ENCODE measurements at regions not wholly inside any gene's neighbourhood (a gene's known extent, or its start where the extent isn't known, plus 50 kb on each side); places are given as distances from the start of the nearest gene placed in this dataset.
A peak's percentile ranks its signal among the peaks of the same experiment; 100 is the strongest.

DNA sequence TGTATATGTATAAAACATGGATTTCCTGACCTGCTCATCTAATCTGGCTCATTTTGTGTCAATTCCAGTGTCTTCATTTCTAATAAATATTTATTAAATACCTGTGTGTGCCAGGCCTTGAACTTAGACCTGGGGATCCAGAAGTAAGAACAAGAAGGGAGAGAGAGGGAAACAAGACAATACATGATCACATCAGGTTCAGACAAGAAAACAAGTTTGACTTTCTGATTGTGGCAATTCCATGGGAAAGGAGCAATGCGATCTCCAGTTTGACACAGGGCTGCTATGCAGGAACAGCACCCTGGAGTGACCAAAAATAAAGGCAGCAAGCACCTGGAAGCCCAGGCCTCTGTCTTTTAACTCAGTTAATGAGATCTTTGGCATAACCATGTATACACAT is 198.1 kb upstream of the ACTBL2 start:
- FAIRE-seq, result no peak

DNA sequence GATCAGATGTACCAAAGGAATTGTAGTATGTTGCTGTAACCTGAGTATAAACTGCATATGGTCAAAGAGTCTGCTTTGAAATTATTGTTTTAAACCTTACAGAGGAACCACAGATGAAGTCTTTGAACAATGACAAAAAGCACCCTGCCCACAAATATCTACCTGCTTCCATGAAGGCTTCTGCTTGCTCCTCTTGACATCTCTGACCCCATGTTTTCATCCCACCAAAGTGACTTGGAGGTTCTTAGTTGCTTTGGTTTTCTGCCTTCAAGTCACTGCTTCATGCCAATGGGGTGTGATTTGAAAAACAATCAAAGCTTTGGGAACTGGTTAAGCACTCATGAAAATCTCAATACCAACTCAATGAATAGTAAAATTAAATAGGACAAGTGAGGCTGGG is 194.6 kb upstream of the ACTBL2 start:
- FAIRE-seq (no peak), DNase-seq (ENCODE audit: low spot score in 2 of 2) (no peak)

More for the DNA sequence above, 198.1 kb upstream of the ACTBL2 start:
- no peak for DNase-seq (ENCODE audit: low spot score in 2 of 2)

DNA sequence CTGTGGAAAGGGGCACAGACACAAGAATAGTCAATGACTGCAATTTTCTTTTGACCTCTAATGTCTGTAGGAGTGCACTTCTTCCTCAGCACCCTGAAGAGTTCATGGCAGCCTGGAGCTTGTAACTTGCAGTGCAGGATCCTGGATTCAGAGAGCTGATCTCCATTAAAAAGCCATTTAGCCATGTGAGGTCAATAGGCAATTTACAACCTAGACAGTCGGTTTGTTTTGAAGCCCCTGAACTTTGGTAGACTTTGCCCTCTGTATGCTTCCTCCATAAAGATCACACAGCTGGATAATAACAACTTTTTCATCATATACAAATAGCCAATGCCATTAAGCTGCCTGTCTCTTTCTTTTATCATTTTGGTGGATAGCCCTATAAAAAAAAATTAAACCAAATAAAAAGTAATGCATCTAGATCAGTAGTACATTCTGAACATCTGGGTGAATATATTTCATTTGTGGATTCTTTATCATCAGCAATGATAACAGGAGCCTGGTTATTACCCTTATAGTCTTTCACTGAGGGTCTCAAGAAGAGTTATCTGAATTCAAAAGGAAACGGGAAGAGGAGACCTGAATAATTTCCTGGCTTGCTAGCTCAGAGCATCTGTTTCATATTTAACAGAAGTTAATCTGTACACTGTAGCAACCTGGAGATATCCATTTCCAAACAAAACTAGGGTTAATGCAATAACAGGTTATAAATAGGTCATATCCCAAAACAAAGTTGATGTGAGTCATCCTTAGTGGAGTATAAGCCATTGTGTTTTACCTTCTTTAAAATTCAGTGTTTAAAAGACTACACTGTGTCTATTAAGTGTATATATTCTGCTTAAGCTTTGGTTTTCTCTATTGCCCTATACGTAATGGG is 193.8 kb upstream of the ACTBL2 start:
- DNase-seq (ENCODE audit: low spot score in 2 of 2), result no peak
- FAIRE-seq, result no peak

DNA sequence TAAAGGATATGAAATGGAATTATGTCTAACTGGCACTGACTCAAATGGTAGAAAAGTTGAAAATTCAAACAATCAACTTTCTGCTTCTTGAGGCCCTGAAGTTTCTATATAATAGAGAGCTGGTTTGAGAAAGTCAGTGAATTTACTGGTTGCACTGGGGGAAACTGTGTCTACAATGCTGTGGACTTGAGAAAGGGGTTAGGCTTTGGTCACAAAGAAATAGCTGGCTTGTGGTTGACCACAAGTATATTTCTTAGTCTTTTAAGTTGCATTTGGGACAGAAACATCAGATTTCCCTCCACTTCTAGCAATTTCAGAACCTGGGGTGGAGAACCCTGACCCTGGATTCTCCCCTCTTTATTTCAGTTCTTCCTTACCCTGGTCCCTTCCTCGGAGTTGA is 192.6 kb upstream of the ACTBL2 start:
- DNase-seq (ENCODE audit: low spot score in 2 of 2) (no peak), FAIRE-seq (no peak)

DNA sequence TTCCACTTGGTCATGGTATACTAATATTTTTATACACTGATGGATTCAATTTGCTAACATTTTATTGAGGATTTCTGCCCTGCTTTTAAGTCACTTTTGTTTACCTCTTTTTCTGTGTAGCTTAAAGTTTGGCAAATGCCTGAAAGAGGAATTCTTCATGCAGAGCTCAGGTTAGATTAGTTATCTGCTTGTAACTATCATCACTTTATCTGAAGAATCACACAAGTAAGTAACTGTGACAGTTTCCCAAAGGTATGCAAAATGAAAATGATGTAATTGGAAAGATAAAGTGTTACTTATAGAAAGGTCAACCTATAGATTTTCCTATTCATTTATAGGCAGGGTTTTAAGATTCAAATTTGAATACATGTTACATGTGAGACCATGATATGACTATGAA is 188.8 kb upstream of the ACTBL2 start:
- DNase-seq (ENCODE audit: low spot score in 2 of 2), result no peak
- FAIRE-seq, result no peak

DNA sequence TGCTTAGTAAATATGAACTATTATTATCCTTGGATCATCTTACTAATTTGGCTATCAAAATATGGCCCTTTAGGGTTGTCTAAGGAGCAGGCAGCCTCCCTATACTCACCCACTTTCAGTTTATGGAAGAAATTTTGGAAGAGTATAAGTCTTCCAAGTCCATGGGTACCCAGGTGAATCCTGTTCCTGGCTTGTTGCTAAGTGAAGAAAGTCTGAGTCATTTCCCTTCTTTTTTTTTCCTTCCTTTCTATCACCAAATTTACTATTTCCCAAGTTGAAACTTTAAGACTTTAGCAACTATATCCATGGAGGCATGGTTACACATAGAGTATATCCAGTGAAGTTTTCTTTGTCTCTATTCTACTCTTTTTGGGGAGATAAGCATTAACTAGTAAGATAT is 184.0 kb upstream of the ACTBL2 start:
- FAIRE-seq (no peak), DNase-seq (ENCODE audit: low spot score in 2 of 2) (no peak)

DNA sequence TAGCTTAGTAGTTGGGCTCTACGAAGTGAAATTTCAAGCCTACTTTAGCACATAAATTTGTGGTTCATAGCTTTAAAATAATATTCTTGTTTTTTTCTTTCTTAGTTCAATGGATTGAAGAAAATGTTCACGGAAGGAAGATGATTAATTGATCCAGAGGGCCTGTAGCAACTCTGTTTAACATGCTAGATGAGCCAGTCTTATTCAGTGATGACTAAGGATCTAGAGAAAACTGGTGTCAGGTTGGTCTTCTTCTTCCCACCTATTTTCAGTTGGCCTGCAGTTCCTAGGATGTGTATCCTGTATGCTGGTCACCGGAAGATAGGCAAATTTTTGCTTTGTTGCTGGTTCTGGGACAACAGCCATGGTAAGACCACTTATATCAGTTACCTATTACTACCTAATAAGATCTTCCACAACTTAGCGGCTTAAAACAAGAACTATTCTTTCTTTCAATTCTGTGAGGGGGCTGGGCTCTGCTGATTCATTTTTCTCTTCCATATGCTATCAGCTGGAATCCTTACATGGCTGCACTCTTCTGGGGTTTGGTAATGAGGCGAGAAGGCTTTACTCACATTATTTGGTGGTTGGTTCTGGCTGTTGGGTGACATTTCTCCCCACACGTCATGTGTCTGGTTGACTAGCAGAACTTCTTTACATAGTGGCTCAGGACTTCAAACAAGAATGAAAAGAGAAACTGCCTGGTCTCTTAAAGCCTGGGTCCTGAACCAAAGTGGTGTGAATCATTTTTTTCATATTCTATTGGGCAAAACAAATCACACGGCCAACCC is 182.7 kb upstream of the ACTBL2 start:
- FAIRE-seq, result no peak
- DNase-seq (ENCODE audit: low spot score in 2 of 2), result no peak

DNA sequence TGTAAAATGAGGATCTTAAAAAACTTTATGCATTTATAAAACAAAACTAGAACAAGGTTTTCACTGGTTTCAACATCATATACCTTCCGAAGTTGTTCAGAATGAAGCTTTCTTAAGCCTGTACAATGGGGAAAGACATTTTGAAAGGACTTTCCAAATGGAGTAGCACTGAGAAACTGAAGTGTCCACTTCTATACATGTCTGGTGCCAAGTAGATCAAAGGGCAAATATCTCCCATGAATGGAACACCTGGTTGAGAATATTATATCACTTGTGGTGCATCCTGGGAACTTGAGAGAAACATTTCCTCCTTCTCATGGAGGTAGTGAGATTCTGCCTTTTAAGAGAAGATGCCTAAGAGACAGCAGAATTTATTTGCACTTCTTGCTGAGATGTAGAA is 182.1 kb upstream of the ACTBL2 start:
- FAIRE-seq (no peak), DNase-seq (ENCODE audit: low spot score in 2 of 2) (no peak)

DNA sequence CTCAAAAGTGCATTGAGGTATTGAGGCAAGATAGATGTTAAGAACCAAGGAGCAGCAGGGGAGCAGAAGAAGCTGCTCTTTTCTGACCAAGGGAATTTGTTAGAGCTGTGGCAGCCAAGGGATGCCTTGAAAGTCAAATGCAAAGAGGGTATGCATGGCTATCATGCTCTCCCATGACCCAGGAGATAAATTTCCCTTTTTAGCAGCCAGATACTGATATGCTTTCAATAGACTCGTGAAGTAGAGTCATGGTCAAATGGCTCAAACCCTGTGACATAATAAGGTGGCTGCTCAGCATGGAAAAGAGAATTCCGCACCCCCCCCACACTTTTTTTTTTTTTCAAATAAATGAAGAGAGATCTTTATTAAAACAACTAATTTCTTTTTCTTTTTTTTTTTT is 180.9 kb upstream of the ACTBL2 start:
- no peak for DNase-seq (ENCODE audit: low spot score in 2 of 2)
- no peak for FAIRE-seq

DNA sequence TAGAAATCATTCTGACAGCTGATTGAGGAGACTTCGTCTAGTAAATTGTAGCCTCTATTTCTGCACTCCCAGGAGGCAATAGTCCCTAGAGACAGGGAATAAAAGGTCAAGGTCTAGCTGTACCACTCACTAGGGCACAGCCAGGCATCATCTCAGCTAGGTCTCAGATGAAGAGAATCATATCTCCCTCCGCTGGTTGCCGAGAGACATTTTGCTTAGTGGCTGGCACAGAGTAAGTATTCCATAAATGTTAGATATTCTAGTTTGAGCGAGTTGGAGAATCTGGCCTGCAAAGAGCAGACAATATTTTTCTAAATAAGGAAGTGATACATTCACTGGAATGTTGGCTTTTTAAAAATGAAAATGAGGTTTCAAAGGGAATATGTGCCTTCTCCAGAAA is 180.4 kb upstream of the ACTBL2 start:
- no peak for DNase-seq (ENCODE audit: low spot score in 2 of 2)
- FAIRE-seq, result no peak

DNA sequence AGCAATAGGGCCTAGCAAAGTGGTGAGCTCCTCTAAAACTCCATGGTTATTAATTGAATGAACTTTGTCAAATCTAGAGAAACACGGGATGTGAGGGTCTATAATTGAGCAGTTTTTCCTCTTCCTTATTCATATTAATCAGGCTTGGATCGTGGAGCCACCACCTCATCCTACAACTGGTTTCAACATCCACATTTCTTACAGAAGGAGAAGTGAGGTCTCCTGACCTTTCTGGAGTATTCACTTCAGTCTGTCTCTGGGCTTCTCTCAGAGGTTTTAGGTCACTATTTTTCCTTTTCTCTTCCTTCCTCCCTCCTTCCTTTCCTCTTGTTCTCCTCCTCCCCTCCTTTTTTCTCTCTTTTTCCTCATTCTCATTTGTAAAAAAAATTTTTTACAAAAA is 177.3 kb upstream of the ACTBL2 start:
- no peak for FAIRE-seq

DNA sequence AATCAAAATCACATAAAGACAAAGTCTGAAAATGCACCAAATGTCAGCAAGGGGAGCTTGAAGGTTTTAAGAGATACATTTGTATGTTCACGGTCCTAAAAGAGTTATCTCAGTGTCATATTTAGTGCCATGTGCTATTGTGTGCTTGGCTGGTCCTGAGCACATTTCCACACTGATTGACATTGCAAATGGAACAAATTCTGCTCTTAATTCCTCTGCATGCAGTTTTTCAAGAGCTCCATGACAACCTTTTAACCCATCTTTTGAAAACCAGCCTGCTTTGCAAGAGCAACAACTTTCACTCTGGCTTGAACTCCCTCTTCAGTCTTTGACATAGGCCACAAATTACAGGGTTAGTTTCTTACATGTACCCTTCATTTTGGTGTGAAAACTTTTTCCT is 175.4 kb upstream of the ACTBL2 start:
- no peak for FAIRE-seq
- DNase-seq (ENCODE audit: low spot score in 2 of 2), result no peak

More for the DNA sequence above, 177.3 kb upstream of the ACTBL2 start:
- DNase-seq (ENCODE audit: low spot score in 2 of 2), result no peak

DNA sequence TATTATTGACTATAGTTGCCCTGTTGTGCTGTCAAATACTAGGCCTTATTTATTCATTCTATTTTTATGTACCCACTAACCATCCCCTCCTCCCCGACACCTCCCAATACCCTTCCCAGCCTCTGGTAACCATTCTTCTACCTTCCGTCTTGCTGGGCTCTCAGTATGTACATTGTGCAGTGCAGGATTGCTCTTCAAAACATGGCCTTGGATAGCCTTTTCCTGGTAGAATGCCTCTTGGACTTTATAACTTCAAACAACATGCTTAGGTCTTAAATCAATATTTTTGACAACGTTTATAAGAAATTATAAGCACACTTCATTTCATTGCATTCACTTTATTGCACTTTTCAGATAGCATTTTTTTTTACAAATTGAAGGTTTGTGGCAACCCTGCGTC is 172.6 kb upstream of the ACTBL2 start:
- no peak for FAIRE-seq

DNA sequence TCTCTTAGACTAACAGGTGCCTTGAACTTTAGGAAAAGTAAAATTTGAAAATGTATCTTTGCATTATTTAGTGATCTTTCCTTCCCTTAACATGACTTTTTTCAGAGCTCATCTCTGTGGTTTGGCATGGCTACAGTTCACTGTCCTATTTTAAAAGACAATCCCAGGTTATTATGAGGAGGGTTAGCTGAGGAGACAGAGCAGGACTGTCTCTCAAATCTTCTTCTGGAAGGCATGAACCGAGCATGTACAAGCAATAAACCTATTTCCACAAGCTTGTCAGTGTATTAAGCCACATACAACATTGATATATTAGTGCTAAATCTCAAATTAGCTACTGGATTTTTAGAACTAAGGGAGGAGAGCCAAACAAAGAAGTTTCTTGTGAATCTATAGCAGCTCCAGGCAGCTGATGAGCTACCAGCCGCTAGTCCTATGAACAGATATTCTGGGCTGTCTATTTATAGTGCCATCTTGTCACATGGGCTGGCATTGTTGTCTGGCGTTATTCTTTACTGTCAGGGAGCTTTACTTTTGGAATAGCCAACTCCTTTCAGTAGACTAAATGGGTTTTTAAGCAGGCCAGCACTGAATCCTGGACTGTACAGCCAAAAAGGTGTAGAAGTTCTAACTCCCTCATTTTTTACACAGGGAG is 171.2 kb upstream of the ACTBL2 start:
- DNase-seq (ENCODE audit: low spot score in 2 of 2) (peak; percentile 4 to 5), FAIRE-seq (peak; percentile 6)

More for the DNA sequence above, 172.6 kb upstream of the ACTBL2 start:
- DNase-seq (ENCODE audit: low spot score in 2 of 2), result no peak

DNA sequence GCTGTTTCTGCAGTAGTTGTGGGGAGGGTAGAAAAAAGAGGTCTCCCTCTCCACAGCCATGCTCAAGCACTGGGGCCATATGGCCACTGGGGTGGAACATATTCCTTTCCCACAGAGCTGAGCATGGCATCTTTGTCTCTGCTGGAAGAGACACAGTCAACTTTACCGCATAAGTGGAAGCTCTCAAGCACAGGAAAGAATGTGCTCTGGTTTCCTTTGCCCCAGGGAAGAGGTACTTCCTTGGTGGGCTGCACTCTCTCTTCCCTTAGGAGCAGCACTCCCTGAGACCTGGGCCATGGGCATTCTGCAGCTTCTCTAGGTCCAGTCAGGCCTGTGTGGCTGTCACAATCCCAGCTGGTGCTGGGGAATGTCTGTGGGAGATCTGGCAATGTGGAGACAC is 168.5 kb upstream of the ACTBL2 start:
- no peak for FAIRE-seq

DNA sequence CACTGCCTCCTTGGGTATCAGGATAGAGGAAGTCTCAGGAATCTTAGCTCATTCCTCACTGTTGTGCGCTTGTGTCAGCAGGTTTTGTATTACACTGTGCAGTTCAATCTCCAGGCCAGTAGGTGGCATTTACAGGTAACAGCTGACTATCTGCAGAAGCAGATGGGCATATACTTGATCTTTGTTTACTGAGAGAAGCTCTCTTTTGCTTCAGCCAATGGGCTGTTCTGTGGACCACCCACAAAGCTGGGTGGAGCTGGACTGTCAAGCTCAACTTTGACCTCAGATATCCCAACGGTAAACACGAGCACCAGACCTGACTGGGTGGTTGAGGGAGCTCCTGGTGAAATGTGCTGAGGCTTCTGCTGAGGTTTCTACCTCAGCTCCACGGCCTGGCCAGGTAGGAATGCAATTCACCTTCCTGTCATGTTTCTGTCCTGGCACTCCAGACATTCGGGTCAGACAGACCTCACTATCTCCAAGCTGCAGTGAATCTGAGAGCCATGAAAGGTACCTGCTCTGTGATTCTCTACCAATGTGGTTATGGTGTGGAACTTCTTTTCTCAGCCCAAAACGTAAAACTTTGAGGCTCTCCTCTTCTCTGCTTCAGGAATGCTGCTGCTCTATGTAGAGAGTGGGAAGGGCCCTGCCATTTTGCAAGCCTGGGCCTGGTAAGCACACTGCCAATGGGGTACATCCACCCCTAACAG is 167.9 kb upstream of the ACTBL2 start:
- FAIRE-seq, result no peak
- no peak for DNase-seq (ENCODE audit: low spot score in 2 of 2)

More for the DNA sequence above, 168.5 kb upstream of the ACTBL2 start:
- DNase-seq (ENCODE audit: low spot score in 2 of 2), result no peak

DNA sequence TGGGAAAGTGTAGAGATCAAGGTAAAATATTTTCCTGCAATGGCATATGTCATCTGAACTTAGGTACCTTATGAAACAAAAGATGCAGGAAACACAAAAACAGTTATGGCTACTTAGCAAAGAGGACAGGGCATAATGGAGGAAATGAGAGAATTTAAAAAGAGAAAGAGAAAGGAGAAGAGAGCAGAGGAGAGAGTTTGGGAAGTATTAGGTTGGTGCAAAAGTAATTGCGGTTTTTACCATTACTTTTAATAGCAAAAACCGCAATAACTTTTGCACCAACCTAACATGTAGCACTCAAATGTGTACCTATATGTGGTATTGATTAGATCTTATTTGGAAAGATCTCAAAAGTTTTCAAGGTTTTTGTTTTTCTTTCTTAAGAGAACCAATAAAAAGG is 160.1 kb upstream of the ACTBL2 start:
- no peak for FAIRE-seq
- DNase-seq (ENCODE audit: low spot score in 2 of 2), result no peak

DNA sequence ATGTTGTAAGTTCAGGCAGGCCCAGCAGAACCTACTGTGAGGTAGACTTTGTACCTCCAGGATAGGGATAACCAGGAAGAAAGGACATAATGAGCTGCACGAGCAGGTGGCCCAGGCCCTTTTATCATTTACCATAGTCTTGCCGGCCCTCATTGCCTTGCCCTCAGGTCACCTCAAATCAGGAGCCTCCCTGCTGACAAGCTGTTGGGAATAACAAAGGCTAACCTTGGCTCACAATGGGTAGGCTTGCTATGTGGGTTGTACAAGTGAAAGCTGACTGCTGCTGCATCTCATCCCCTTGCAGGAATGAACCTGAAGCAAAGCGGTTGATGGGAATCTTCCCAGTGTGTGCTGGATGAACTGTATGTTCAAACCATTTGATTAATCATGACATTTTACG is 159.5 kb upstream of the ACTBL2 start:
- FAIRE-seq, result no peak

DNA sequence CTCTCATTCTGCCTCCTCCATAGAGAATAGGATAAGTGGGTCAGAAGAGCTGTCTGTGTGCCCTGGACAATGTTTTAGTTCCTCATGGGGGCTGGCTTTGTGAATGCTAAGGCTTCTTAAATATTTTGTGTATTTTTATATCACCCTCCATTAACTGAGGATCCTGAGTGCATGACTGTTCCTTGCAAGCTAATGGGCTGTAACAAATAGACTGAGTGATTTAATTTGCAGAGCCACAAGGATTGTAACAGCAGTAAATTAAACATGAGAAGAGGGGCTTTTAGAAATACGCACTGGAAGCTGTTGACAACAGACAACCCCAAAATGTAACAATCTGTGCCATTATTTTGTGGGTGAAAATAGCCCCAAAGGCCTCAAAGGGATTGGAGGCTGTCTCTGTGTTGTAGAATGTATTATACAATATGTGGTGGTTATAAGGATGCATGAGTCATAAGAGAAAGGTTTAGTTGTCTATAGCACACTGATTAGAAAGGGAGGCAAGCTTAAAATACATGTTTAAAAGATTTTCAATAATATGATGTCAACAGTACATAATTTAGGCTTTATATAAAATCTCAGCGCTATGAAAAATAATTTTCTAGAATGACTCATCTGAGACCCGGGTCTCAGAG is 152.7 kb upstream of the ACTBL2 start:
- FAIRE-seq (no peak), DNase-seq (ENCODE audit: low spot score in 2 of 2) (no peak)

More for the DNA sequence above, 159.5 kb upstream of the ACTBL2 start:
- DNase-seq (ENCODE audit: low spot score in 2 of 2), result no peak

DNA sequence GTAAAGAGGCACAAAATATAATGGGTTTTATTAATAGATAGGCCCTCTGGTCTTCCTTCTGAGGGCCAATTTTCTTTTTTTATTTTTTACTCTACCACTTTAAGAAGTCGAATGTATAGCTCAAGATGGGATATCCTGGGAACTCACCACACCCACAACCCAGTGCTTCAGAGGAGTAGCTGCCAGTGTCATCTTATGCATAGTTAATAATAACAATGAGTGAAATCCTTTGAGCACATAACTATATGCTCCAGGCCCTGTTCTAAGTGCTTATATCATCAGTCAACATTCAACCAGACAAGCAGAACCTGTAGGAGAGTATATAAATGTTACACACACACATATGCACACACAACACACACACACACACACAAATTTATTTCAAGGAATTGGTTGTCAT is 150.3 kb upstream of the ACTBL2 start:
- DNase-seq (ENCODE audit: low spot score in 2 of 2) (no peak), FAIRE-seq (no peak)

All from frontal cortex (tissue), 3 donors.